Caco-2 (cell line): ENCODE measurements at regions not wholly inside any gene's neighbourhood (a gene's known extent, or its start where the extent isn't known, plus 50 kb on each side); places are given as distances from the start of the nearest gene placed in this dataset.

Experiments used
- BruUV-seq: library from RNA; stranded (reverse); fragments of 400-500 nt; replicated peaks from 2 replicates; lab custom pipeline; 2021; lab: Mats Ljungman, UMichigan
- CTCF ChIA-PET: fragments of 300-600 bp; sonication (Branson Sonifier 250); formaldehyde crosslinking; loops from one replicate; lab custom pipeline; 2022; ENCODE audit warnings: antibody characterized with exemption; lab: Charles Lee
- POLR2A ChIA-PET: fragments of 300-600 bp; sonication (Branson Sonifier 250); formaldehyde crosslinking; loops from one replicate; lab custom pipeline; 2022; ENCODE audit warnings: antibody characterized with exemption; lab: Charles Lee
- DNase-seq, 2 experiments: peaks; one replicate each; pipeline versions ENCODE4 v3.0.0 to v3.0.0-alpha.2; 2020 to 2022
- H3K27me3 ChIP-seq: replicated peaks from 2 replicates; pipeline ENCODE4 v1.6.0; 2011; ENCODE audit warnings: low read length; ENCODE audit not compliant: control insufficient read depth, insufficient read depth
- H3K36me3 ChIP-seq: 2 replicates; pipeline ENCODE4 v1.5.1; 2011; ENCODE audit warnings: low read length; ENCODE audit not compliant: control insufficient read depth, insufficient read depth
- H3K4me1 ChIP-seq: fragments of 250-450 bp; sonication (Bioruptor Pico); 2 replicates; pipeline ENCODE4 v1.5.1; 2020; ENCODE audit warnings: mild to moderate bottlenecking
- H3K4me3 ChIP-seq: 2 replicates; pipeline ENCODE4 v1.5.1; 2011; ENCODE audit warnings: low read depth, mild to moderate bottlenecking, control low read depth, low read length
- H3K9me3 ChIP-seq: fragments of 250-450 bp; sonication (Bioruptor Pico); 2 replicates; pipeline ENCODE4 v1.5.1; 2020; ENCODE audit warnings: mild to moderate bottlenecking, moderate library complexity
- H3K27ac Mint-ChIP-seq: one replicate; pipeline ENCODE4 v1.8.0; 2022; ENCODE audit warnings: mixed read lengths; ENCODE audit not compliant: unreplicated experiment
- H3K27me3 Mint-ChIP-seq: one replicate; pipeline ENCODE4 v1.8.0; 2022; ENCODE audit warnings: mixed read lengths; ENCODE audit not compliant: insufficient read depth, unreplicated experiment
- H3K36me3 Mint-ChIP-seq: one replicate; pipeline ENCODE4 v1.8.0; 2022; ENCODE audit warnings: mild to moderate bottlenecking, mixed read lengths; ENCODE audit not compliant: insufficient read depth, unreplicated experiment
- H3K4me1 Mint-ChIP-seq: one replicate; pipeline ENCODE4 v1.8.0; 2022; ENCODE audit warnings: low read depth, mixed read lengths; ENCODE audit not compliant: unreplicated experiment
- H3K4me3 Mint-ChIP-seq: one replicate; pipeline ENCODE4 v1.8.0; 2022; ENCODE audit warnings: mild to moderate bottlenecking, moderate library complexity, mixed read lengths; ENCODE audit not compliant: unreplicated experiment
- H3K9me3 Mint-ChIP-seq: one replicate; pipeline ENCODE4 v1.8.0; 2022; ENCODE audit warnings: mixed read lengths; ENCODE audit not compliant: unreplicated experiment
- CTCF ChIP-seq, 2 experiments: fragments of 200-600 bp in 1 of 2; IDR thresholded peaks; 1 replicate in 1 of 2; 2 replicates in 1 of 2; pipeline versions ENCODE4 v1.5.1 to v1.8.0; 2011 to 2022; ENCODE audit warnings: antibody characterized with exemption in 1 of 2, control low read depth in 1 of 2, inconsistent platforms in 1 of 2, low read depth in 1 of 2, low read length in 1 of 2, mild to moderate bottlenecking in 1 of 2, moderate library complexity in 1 of 2; ENCODE audit not compliant: insufficient read depth in 1 of 2, severe bottlenecking in 1 of 2, unreplicated experiment in 1 of 2
- intact Hi-C: fragments of 100-400 bp; cut with micrococcal nuclease; formaldehyde crosslinking; loops from one replicate; pipeline ENCODE4 v1.10.0; 2022; ENCODE audit not compliant: unreplicated experiment

GRCh38 chr11:127998421-127998820 is 588.9 kb downstream of the ETS1 start:
- no peaks in the 10 kb centered on the region for H3K4me1 ChIP-seq
- no peaks in the 10 kb centered on the region for H3K36me3 Mint-ChIP-seq
- H3K27me3 Mint-ChIP-seq: peaks cover 6% of the 10 kb centered on the region
- no peak overlapping the region for H3K27ac Mint-ChIP-seq
- ChIA-PET POLR2A (no interaction called here), CTCF (no interaction called here)
- H3K9me3 ChIP-seq: no peaks in the 10 kb centered on the region
- H3K9me3 Mint-ChIP-seq: no peaks in the 10 kb centered on the region
- no peak overlapping the region for H3K4me3 Mint-ChIP-seq
- TF ChIP-seq CTCF (IDR thresholded peaks at IDR 0.05; ENCODE audit: insufficient read depth in 1 of 2, low read depth in 1 of 2, low read length in 1 of 2, severe bottlenecking in 1 of 2, unreplicated experiment in 1 of 2): no peak
- intact Hi-C loops: no loop called here
- no peak overlapping the region for H3K4me3 ChIP-seq
- no peaks in the 10 kb centered on the region; the same call in 1 of the 2 replicates for H3K27me3 ChIP-seq
- BruUV-seq: no TSS peak
- no peak for DNase-seq
- no peaks in the 10 kb centered on the region for H3K36me3 ChIP-seq
- no peaks in the 10 kb centered on the region for H3K4me1 Mint-ChIP-seq

- ChIA-PET POLR2A (no interaction called here), CTCF (no interaction called here)
- no peaks in the 10 kb centered on the region for H3K4me1 ChIP-seq
- no peaks in the 10 kb centered on the region; the same call in 1 of the 2 replicates for H3K27me3 ChIP-seq
- no peaks in the 10 kb centered on the region for H3K36me3 ChIP-seq
- H3K4me3 ChIP-seq: no peak overlapping the region
- H3K9me3 ChIP-seq: no peaks in the 10 kb centered on the region
- Mint-ChIP-seq H3K27me3 (peaks cover 6% of the 10 kb centered on the region), H3K9me3 (no peaks in the 10 kb centered on the region), H3K4me3 (no peak overlapping the region), H3K27ac (no peak overlapping the region), H3K4me1 (no peaks in the 10 kb centered on the region), H3K36me3 (no peaks in the 10 kb centered on the region)
- no TSS peak for BruUV-seq
- intact Hi-C loops: no loop called here
- no peak for DNase-seq
- TF ChIP-seq CTCF (IDR thresholded peaks at IDR 0.05; ENCODE audit: insufficient read depth in 1 of 2, low read depth in 1 of 2, low read length in 1 of 2, severe bottlenecking in 1 of 2, unreplicated experiment in 1 of 2): no peak
These were observed 589.8 kb downstream of the ETS1 start for GRCh38 chr11:127997594-127997993.

GRCh38 chr11:127996825-127997224 is 590.5 kb downstream of the ETS1 start:
- Mint-ChIP-seq H3K27me3 (peaks cover 4% of the 10 kb centered on the region), H3K36me3 (no peaks in the 10 kb centered on the region), H3K27ac (no peak overlapping the region), H3K4me1 (no peaks in the 10 kb centered on the region), H3K4me3 (no peak overlapping the region), H3K9me3 (no peaks in the 10 kb centered on the region)
- ChIA-PET CTCF (no interaction called here), POLR2A (no interaction called here)
- H3K9me3 ChIP-seq: no peaks in the 10 kb centered on the region
- BruUV-seq: no TSS peak
- H3K27me3 ChIP-seq: no peaks in the 10 kb centered on the region; the same call in 1 of the 2 replicates
- TF ChIP-seq CTCF (IDR thresholded peaks at IDR 0.05; ENCODE audit: insufficient read depth in 1 of 2, low read depth in 1 of 2, low read length in 1 of 2, severe bottlenecking in 1 of 2, unreplicated experiment in 1 of 2): no peak
- H3K4me3 ChIP-seq: no peak overlapping the region
- no peaks in the 10 kb centered on the region for H3K36me3 ChIP-seq
- intact Hi-C loops: no loop called here
- no peaks in the 10 kb centered on the region for H3K4me1 ChIP-seq
- DNase-seq: no peak
